GM23338 (cell line): ENCODE measurements at regions not wholly inside any gene's neighbourhood (a gene's known extent, or its start where the extent isn't known, plus 50 kb on each side); places are given as distances from the start of the nearest gene placed in this dataset.

Experiments used
- CREB1 ChIP-seq: fragments of 250-450 bp; sonication (Bioruptor Pico); IDR thresholded peaks from 2 replicates; pipeline ENCODE4 v1.5.0; 2020; ENCODE audit warnings: low read depth, mild to moderate bottlenecking, moderate library complexity
- CTCF ChIP-seq, 2 experiments: fragments of 200-600 bp in 1 of 2; sonication (generic) in 1 of 2; conservative IDR thresholded peaks; 2 replicates each; pipeline versions ENCODE4 v1.5.1 to v1.6.1; 2016 to 2017; ENCODE audit warnings: antibody characterized with exemption in 2 of 2, low read depth in 2 of 2, mild to moderate bottlenecking in 2 of 2, moderate library complexity in 1 of 2
- EZH2 ChIP-seq: fragments of 200-600 bp; sonication (generic); IDR thresholded peaks from one replicate; pipeline ENCODE4 v1.8.0; 2017; ENCODE audit warnings: antibody characterized with exemption, mild to moderate bottlenecking, low read depth; ENCODE audit not compliant: unreplicated experiment
- EZH2phosphoT487 ChIP-seq: fragments of 200-600 bp; sonication (generic); IDR thresholded peaks from one replicate; pipeline ENCODE4 v1.8.1; 2018; ENCODE audit warnings: antibody characterized with exemption; ENCODE audit not compliant: unreplicated experiment
- JUNB ChIP-seq: IDR thresholded peaks from one replicate; pipeline ENCODE4 v1.6.1; 2016; ENCODE audit warnings: antibody characterized with exemption; ENCODE audit not compliant: unreplicated experiment
- NANOG ChIP-seq: IDR thresholded peaks from 2 replicates; pipeline ENCODE4 v1.6.1; 2016; ENCODE audit warnings: antibody characterized with exemption, borderline replicate concordance
- POLR2AphosphoS5 ChIP-seq: IDR thresholded peaks from 2 replicates; pipeline ENCODE4 v1.6.1; 2016; ENCODE audit warnings: antibody characterized with exemption, low read depth
- REST ChIP-seq: IDR thresholded peaks from one replicate; pipeline ENCODE4 v1.6.1; 2018; ENCODE audit warnings: antibody characterized with exemption; ENCODE audit not compliant: unreplicated experiment
- STAT1 ChIP-seq: IDR thresholded peaks from one replicate; pipeline ENCODE4 v1.6.1; 2016; ENCODE audit warnings: antibody characterized with exemption; ENCODE audit not compliant: unreplicated experiment
- ZNF114 ChIP-seq: fragments of 250-450 bp; sonication (Bioruptor Pico); IDR thresholded peaks from 2 replicates; pipeline ENCODE4 v1.5.0; 2020; ENCODE audit warnings: mild to moderate bottlenecking, moderate library complexity
- ZNF331 ChIP-seq: fragments of 250-450 bp; sonication (Bioruptor Pico); IDR thresholded peaks from 2 replicates; pipeline ENCODE4 v1.5.0; 2020; ENCODE audit warnings: low read depth, mild to moderate bottlenecking, moderate library complexity

- TF ChIP-seq EZH2 (no peak), CTCF (conservative IDR thresholded peaks at IDR 0.05; ENCODE audit: low read depth in 2 of 2) (no peak), JUNB (no peak), NANOG (no peak), ZNF331 (CRISPR knock-in tag) (no peak), CREB1 (no peak), POLR2AphosphoS5 (no peak), EZH2phosphoT487 (no peak), REST (no peak), STAT1 (no peak), ZNF114 (CRISPR knock-in tag) (no peak)
Observed at GRCh38 chr10:44702531-44702930, 208.6 kb upstream of the TMEM72 start.
